ENCODE measurements at regions not wholly inside any gene's neighbourhood (a gene's known extent, or its start where the extent isn't known, plus 50 kb on each side); places are given as distances from the start of the nearest gene placed in this dataset.

DNA sequence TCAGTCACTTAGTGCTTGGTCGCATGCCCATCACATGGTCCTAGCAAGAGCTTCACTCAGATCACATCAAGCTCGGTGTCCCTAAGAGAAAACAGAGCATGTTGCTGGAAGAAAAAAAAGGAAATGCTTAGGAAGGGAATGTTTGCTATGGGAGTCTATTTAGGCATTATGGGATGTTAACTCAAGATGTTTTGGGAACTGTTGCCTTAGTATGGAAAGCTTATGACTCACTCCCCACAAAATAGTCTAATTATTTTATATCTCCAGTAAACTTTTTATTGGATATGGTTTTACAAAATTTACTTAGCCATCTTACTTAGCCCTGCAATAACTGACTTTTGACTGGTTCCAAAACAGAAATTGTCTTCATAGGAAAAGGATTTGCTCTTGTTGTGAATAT, 439.5 kb upstream of the ZEB2 start:
- no peaks in the 10 kb centered on the region for H3K4me1 Mint-ChIP-seq (ENCODE audit: low read depth)
- no peak overlapping the region for H3K27ac ChIP-seq (ENCODE audit: low read depth in 1 of 2, low read length in 2 of 2)
- H3K4me1 ChIP-seq (ENCODE audit: insufficient read depth, low read length), result no peaks in the 10 kb centered on the region
- CTCF ChIA-PET, result no interaction called here
- TF ChIP-seq, protein P1, sequence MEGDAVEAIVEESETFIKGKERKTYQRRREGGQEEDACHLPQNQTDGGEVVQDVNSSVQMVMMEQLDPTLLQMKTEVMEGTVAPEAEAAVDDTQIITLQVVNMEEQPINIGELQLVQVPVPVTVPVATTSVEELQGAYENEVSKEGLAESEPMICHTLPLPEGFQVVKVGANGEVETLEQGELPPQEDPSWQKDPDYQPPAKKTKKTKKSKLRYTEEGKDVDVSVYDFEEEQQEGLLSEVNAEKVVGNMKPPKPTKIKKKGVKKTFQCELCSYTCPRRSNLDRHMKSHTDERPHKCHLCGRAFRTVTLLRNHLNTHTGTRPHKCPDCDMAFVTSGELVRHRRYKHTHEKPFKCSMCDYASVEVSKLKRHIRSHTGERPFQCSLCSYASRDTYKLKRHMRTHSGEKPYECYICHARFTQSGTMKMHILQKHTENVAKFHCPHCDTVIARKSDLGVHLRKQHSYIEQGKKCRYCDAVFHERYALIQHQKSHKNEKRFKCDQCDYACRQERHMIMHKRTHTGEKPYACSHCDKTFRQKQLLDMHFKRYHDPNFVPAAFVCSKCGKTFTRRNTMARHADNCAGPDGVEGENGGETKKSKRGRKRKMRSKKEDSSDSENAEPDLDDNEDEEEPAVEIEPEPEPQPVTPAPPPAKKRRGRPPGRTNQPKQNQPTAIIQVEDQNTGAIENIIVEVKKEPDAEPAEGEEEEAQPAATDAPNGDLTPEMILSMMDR (IDR thresholded peaks at IDR 0.05), result no peak
- intact Hi-C loops (cut with DNase I, micrococcal nuclease), result no loop called here
- no peaks in the 10 kb centered on the region for H3K36me3 Mint-ChIP-seq (ENCODE audit: low read depth)
- H3K9me3 ChIP-seq (ENCODE audit: control insufficient read depth in 1 of 2, insufficient read depth in 1 of 2, low read length in 2 of 2), result no peaks in the 10 kb centered on the region
- H3K27me3 ChIP-seq (ENCODE audit: control insufficient read depth in 1 of 2, insufficient read depth in 2 of 2, low read length in 2 of 2), result no peaks in the 10 kb centered on the region
- H3K4me3 Mint-ChIP-seq, result no peak overlapping the region
- H3K9me3 Mint-ChIP-seq, result no peaks in the 10 kb centered on the region
- H3K36me3 ChIP-seq (ENCODE audit: insufficient read depth, low read length), result no peaks in the 10 kb centered on the region
- no peak for DNase-seq
- H3K27me3 Mint-ChIP-seq, result no peaks in the 10 kb centered on the region
- no peak overlapping the region for H3K4me3 ChIP-seq (ENCODE audit: low read length)
- H3K27ac Mint-ChIP-seq, result no peak overlapping the region
- POLR2A ChIA-PET, result no interaction called here
- no peak for ATAC-seq (ENCODE audit: poor library complexity)

DNA sequence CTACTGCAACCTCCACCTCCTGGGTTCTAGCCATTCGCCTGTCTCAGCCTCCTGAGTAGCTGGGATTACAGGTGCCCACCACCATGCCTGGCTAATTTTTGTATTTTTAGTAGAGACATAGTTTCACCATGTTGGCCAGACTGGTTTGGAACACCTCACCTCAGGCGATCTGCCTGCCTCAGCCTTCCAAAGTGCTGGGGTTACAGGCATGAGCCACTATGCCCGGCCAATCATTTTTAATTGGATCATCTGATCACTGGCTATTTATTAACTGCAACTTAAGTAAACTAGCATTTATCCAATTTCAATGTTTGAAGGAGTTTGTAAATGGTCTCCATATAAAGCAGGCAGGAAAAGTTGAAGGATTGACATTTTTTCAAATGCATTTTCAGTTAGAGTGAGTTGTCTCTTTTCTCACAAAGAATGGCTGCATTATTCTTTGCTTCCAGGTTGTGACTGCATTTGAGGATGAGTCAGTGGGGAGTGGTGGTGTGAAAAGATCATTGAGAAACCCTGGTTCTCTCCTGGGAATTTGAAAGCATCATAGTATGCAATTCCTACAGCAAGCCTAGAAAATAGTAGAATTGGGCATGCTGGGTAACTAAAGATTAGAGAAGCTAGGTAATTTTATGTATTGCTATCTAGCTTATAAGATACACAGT, 431.1 kb upstream of the ZEB2 start:
- intact Hi-C loops (cut with DNase I, micrococcal nuclease), result no loop called here
- H3K27ac Mint-ChIP-seq, result no peak overlapping the region

DNA sequence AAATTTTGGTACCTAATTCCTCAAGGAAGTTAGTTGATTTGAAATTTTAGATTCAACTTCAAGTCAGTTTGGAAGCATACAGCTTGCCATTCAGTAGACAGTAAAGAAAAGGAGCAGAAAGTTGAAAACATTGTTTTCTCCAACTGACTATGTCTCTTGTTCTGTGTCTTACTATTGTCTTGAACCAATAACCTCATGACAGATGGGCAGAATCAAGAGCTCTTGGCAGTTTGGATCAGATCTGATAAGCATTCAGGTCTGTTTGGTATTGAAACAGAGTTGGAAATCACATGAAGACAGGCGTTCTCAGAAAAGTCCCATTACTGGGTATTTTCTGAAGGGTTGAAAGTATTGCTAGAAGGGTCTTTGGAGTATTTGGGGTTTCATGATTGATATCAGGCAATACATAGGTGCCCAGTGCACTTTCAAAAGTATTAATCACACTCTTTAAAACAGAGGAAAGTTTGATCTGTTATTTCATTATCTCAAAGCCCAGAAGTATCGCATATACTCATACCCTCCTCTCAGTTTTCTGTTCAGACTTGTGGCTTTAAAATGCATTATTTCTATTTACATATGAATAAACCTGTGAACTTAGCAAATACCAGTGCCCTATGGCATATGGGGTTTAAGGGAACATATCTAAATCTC, 428.4 kb upstream of the ZEB2 start:
- no peak for DNase-seq
- Mint-ChIP-seq H3K36me3 (ENCODE audit: low read depth) (no peaks in the 10 kb centered on the region), H3K4me3 (no peak overlapping the region), H3K27ac (no peak overlapping the region), H3K4me1 (ENCODE audit: low read depth) (no peaks in the 10 kb centered on the region), H3K9me3 (no peaks in the 10 kb centered on the region), H3K27me3 (no peaks in the 10 kb centered on the region)
- POLR2A ChIA-PET, result no interaction called here
- Histone ChIP-seq H3K4me1 (ENCODE audit: insufficient read depth, low read length) (no peaks in the 10 kb centered on the region), H3K9me3 (ENCODE audit: control insufficient read depth in 1 of 2, insufficient read depth in 1 of 2, low read length in 2 of 2) (peaks cover 0 to 4% of the 10 kb centered on the region in 2 experiments), H3K27me3 (ENCODE audit: control insufficient read depth in 1 of 2, insufficient read depth in 2 of 2, low read length in 2 of 2) (no peaks in the 10 kb centered on the region), H3K27ac (ENCODE audit: low read depth in 1 of 2, low read length in 2 of 2) (no peak overlapping the region), H3K36me3 (ENCODE audit: insufficient read depth, low read length) (no peaks in the 10 kb centered on the region), H3K4me3 (ENCODE audit: low read length) (no peak overlapping the region)
- CTCF ChIA-PET, result no interaction called here
- intact Hi-C loops (cut with DNase I, micrococcal nuclease), result no loop called here
- TF ChIP-seq, protein P1 (IDR thresholded peaks at IDR 0.05), result no peak
- no peak for ATAC-seq (ENCODE audit: poor library complexity)

More for the DNA sequence above, 431.1 kb upstream of the ZEB2 start:
- Histone ChIP-seq H3K27ac (ENCODE audit: low read depth in 1 of 2, low read length in 2 of 2) (no peak overlapping the region), H3K9me3 (ENCODE audit: control insufficient read depth in 1 of 2, insufficient read depth in 1 of 2, low read length in 2 of 2) (peaks cover 0 to 4% of the 10 kb centered on the region in 2 experiments), H3K36me3 (ENCODE audit: insufficient read depth, low read length) (no peaks in the 10 kb centered on the region), H3K4me3 (ENCODE audit: low read length) (no peak overlapping the region), H3K27me3 (ENCODE audit: control insufficient read depth in 1 of 2, insufficient read depth in 2 of 2, low read length in 2 of 2) (no peaks in the 10 kb centered on the region), H3K4me1 (ENCODE audit: insufficient read depth, low read length) (no peaks in the 10 kb centered on the region)
- TF ChIP-seq, protein P1 (IDR thresholded peaks at IDR 0.05), result no peak
- no peaks in the 10 kb centered on the region for H3K4me1 Mint-ChIP-seq (ENCODE audit: low read depth)
- DNase-seq (no peak), ATAC-seq (ENCODE audit: poor library complexity) (no peak)
- H3K9me3 Mint-ChIP-seq, result no peaks in the 10 kb centered on the region
- no peaks in the 10 kb centered on the region for H3K36me3 Mint-ChIP-seq (ENCODE audit: low read depth)
- ChIA-PET CTCF (no interaction called here), POLR2A (no interaction called here)
- H3K4me3 Mint-ChIP-seq, result no peak overlapping the region
- no peaks in the 10 kb centered on the region for H3K27me3 Mint-ChIP-seq
